Calu3 (cell line): ENCODE measurements at regions not wholly inside any gene's neighbourhood (a gene's known extent, or its start where the extent isn't known, plus 50 kb on each side); places are given as distances from the start of the nearest gene placed in this dataset.

Source experiments
- BruUV-seq: library from RNA; stranded (reverse); fragments of 400-500 nt; replicated peaks from 2 replicates; lab custom pipeline; 2021; lab: Mats Ljungman, UMichigan
- CTCF ChIA-PET: fragments of 300-600 bp; sonication (Branson Sonifier 250); formaldehyde crosslinking; loops from one replicate; lab custom pipeline; 2022; ENCODE audit warnings: antibody characterized with exemption; lab: Charles Lee
- DNase-seq: peaks from one replicate; pipeline ENCODE4 v3.0.0; 2022
- H3K27ac Mint-ChIP-seq: one replicate; pipeline ENCODE4 v1.8.0; 2022; ENCODE audit warnings: mixed read lengths; ENCODE audit not compliant: unreplicated experiment
- H3K27me3 Mint-ChIP-seq: one replicate; pipeline ENCODE4 v1.8.0; 2022; ENCODE audit warnings: mixed read lengths; ENCODE audit not compliant: unreplicated experiment
- H3K36me3 Mint-ChIP-seq: one replicate; pipeline ENCODE4 v1.8.0; 2022; ENCODE audit warnings: mild to moderate bottlenecking, moderate library complexity, mixed read lengths; ENCODE audit not compliant: insufficient read depth, unreplicated experiment
- H3K4me1 Mint-ChIP-seq: one replicate; pipeline ENCODE4 v1.8.0; 2022; ENCODE audit warnings: mild to moderate bottlenecking, low read depth, mixed read lengths; ENCODE audit not compliant: unreplicated experiment
- H3K4me3 Mint-ChIP-seq: one replicate; pipeline ENCODE4 v1.8.0; 2022; ENCODE audit warnings: mild to moderate bottlenecking, low read depth, moderate library complexity, mixed read lengths; ENCODE audit not compliant: unreplicated experiment
- H3K9me3 Mint-ChIP-seq: one replicate; pipeline ENCODE4 v1.8.0; 2022; ENCODE audit warnings: low read depth, mixed read lengths; ENCODE audit not compliant: unreplicated experiment
- intact Hi-C: fragments of 100-400 bp; cut with micrococcal nuclease; formaldehyde crosslinking; loops from one replicate; pipeline ENCODE4 v1.10.0; 2022; ENCODE audit not compliant: unreplicated experiment
- TF ChIP-seq, protein P1 (sequence below): fragments of 200-600 bp; IDR thresholded peaks from one replicate; pipeline ENCODE4 v1.8.0; 2022; ENCODE audit warnings: antibody characterized with exemption; ENCODE audit not compliant: unreplicated experiment

DNA sequence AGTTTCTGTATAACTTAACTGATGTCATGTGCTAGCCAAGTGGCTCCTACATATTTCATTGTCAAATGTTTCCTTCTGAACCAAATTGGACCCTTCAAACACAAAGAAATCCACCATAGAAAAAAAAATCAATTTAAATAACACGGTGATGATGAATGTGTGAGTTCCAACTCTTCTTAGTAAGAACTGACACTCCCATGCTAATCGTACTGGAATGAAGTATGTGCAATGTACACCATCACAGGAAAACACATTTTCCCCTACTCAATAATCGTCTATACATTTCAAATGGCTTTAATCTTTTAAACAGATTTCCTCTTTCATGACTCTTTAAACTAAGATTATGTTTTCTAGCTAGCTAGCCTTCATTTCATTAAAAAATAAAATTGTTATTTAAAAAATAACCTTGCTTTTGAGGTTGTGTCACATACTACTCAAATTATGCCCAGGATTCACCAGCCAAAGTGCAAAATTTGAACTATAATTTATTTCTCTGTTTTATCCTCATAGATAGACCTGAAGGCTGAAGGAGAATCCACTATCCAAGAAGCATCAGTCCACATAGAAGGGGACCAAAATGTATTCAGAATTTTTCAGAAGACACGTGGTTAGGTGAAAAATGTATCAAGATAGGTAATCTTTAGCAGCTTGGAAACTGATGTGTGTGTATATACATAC, 131.0 kb upstream of the ITGA1 start:
- CTCF ChIA-PET = no interaction called here
- no peaks in the 10 kb centered on the region for H3K9me3 Mint-ChIP-seq
- no peak for DNase-seq
- intact Hi-C loops = loop anchor here (1.0 to 5.0 kb wide), 5 partner anchors 79 to 1693 kb away; no protein-coding TSS in a partner anchor
- H3K27ac Mint-ChIP-seq = no peak overlapping the region
- TF ChIP-seq, protein P1, sequence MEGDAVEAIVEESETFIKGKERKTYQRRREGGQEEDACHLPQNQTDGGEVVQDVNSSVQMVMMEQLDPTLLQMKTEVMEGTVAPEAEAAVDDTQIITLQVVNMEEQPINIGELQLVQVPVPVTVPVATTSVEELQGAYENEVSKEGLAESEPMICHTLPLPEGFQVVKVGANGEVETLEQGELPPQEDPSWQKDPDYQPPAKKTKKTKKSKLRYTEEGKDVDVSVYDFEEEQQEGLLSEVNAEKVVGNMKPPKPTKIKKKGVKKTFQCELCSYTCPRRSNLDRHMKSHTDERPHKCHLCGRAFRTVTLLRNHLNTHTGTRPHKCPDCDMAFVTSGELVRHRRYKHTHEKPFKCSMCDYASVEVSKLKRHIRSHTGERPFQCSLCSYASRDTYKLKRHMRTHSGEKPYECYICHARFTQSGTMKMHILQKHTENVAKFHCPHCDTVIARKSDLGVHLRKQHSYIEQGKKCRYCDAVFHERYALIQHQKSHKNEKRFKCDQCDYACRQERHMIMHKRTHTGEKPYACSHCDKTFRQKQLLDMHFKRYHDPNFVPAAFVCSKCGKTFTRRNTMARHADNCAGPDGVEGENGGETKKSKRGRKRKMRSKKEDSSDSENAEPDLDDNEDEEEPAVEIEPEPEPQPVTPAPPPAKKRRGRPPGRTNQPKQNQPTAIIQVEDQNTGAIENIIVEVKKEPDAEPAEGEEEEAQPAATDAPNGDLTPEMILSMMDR = no peak
- H3K4me3 Mint-ChIP-seq = no peak overlapping the region
- H3K36me3 Mint-ChIP-seq = no peaks in the 10 kb centered on the region
- BruUV-seq = no TSS peak
- no peaks in the 10 kb centered on the region for H3K27me3 Mint-ChIP-seq
- H3K4me1 Mint-ChIP-seq = no peaks in the 10 kb centered on the region

DNA sequence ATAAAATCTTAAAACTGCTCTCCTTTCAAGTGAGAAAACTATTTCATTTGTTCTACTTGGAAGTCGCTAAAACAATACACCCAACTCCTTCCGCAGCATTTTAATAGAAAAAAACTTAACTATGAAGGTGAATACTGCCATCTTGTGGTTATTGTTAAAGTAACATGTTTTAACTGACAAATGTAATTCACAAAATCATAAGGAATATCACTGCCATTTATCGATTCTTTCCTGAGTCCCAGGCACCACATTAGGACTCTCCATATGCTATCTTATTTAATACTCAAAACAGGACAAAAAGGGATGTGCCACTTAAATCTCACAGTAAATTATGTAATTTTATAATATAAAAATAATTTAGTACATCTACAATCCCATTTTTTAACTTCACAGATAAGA, 130.5 kb upstream of the ITGA1 start:
- Mint-ChIP-seq H3K9me3 (no peaks in the 10 kb centered on the region), H3K4me1 (no peaks in the 10 kb centered on the region), H3K27me3 (no peaks in the 10 kb centered on the region), H3K4me3 (no peak overlapping the region), H3K27ac (no peak overlapping the region), H3K36me3 (no peaks in the 10 kb centered on the region)
- CTCF ChIA-PET = no interaction called here
- TF ChIP-seq, protein P1 = no peak
- no peak for DNase-seq
- intact Hi-C loops = loop anchor here (1.0 to 5.0 kb wide), 5 partner anchors 80 to 1694 kb away; no protein-coding TSS in a partner anchor
- BruUV-seq = no TSS peak

GRCh38 chr5:52658246-52658645, 129.5 kb upstream of the ITGA1 start:
- BruUV-seq = no TSS peak
- no peaks in the 10 kb centered on the region for H3K27me3 Mint-ChIP-seq
- no peak overlapping the region for H3K4me3 Mint-ChIP-seq
- H3K36me3 Mint-ChIP-seq = no peaks in the 10 kb centered on the region
- TF ChIP-seq, protein P1 = no peak
- no peak overlapping the region for H3K27ac Mint-ChIP-seq
- CTCF ChIA-PET = interaction anchor here (0.9 kb wide), 1 partner anchor 41 kb away, joined by 3 read pairs; no protein-coding TSS in a partner anchor
- intact Hi-C loops = loop anchor here (5.0 kb wide), 2 partner anchors 81 to 296 kb away; no protein-coding TSS in a partner anchor
- H3K9me3 Mint-ChIP-seq = no peaks in the 10 kb centered on the region
- no peak for DNase-seq
- H3K4me1 Mint-ChIP-seq = no peaks in the 10 kb centered on the region

GRCh38 chr5:52660621-52661020, 127.1 kb upstream of the ITGA1 start:
- H3K36me3 Mint-ChIP-seq = peaks cover 4% of the 10 kb centered on the region
- no peak overlapping the region for H3K27ac Mint-ChIP-seq
- CTCF ChIA-PET = no interaction called here
- BruUV-seq = no TSS peak
- no peaks in the 10 kb centered on the region for H3K27me3 Mint-ChIP-seq
- no peak overlapping the region for H3K4me3 Mint-ChIP-seq
- no peaks in the 10 kb centered on the region for H3K9me3 Mint-ChIP-seq
- no peak for DNase-seq
- TF ChIP-seq, protein P1 = no peak
- intact Hi-C loops = no loop called here
- peaks cover 15% of the 10 kb centered on the region for H3K4me1 Mint-ChIP-seq
